ENCODE measurements at regions not wholly inside any gene's neighbourhood (a gene's known extent, or its start where the extent isn't known, plus 50 kb on each side); places are given as distances from the start of the nearest gene placed in this dataset.

DNA sequence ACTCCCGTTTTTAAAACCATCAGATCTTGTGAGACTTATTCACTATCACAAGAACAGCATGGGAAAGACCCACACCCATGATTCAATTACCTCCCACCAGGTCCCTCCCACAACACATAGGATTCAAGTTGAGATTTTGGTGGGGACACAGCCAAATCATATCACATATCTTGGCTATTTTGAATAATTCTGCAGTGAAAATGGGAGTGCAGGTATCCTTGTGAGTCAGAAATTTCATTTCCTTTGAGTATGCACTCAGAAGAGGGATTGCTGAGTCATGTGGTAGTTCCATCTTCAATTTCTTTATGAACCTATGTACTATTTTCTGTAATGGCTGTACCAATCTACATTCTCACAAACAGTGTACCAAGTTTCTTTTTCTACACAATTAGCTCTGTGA is 125.8 kb downstream of the ANKRD7 start:
- no peak overlapping the region for H3K27ac Mint-ChIP-seq (ENCODE audit: unreplicated experiment)
- no peaks in the 10 kb centered on the region for H3K27me3 Mint-ChIP-seq (ENCODE audit: unreplicated experiment)
- TF ChIP-seq, protein P1, sequence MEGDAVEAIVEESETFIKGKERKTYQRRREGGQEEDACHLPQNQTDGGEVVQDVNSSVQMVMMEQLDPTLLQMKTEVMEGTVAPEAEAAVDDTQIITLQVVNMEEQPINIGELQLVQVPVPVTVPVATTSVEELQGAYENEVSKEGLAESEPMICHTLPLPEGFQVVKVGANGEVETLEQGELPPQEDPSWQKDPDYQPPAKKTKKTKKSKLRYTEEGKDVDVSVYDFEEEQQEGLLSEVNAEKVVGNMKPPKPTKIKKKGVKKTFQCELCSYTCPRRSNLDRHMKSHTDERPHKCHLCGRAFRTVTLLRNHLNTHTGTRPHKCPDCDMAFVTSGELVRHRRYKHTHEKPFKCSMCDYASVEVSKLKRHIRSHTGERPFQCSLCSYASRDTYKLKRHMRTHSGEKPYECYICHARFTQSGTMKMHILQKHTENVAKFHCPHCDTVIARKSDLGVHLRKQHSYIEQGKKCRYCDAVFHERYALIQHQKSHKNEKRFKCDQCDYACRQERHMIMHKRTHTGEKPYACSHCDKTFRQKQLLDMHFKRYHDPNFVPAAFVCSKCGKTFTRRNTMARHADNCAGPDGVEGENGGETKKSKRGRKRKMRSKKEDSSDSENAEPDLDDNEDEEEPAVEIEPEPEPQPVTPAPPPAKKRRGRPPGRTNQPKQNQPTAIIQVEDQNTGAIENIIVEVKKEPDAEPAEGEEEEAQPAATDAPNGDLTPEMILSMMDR (IDR thresholded peaks at IDR 0.05; ENCODE audit: unreplicated experiment): no peak
- no peaks in the 10 kb centered on the region for H3K9me3 Mint-ChIP-seq (ENCODE audit: unreplicated experiment)
- H3K4me1 Mint-ChIP-seq (ENCODE audit: unreplicated experiment): peaks cover 5% of the 10 kb centered on the region
- H3K4me3 Mint-ChIP-seq (ENCODE audit: unreplicated experiment): no peak overlapping the region
- no peak for DNase-seq (ENCODE audit: low spot score)
- no peaks in the 10 kb centered on the region for H3K36me3 Mint-ChIP-seq (ENCODE audit: low read depth, unreplicated experiment)

DNA sequence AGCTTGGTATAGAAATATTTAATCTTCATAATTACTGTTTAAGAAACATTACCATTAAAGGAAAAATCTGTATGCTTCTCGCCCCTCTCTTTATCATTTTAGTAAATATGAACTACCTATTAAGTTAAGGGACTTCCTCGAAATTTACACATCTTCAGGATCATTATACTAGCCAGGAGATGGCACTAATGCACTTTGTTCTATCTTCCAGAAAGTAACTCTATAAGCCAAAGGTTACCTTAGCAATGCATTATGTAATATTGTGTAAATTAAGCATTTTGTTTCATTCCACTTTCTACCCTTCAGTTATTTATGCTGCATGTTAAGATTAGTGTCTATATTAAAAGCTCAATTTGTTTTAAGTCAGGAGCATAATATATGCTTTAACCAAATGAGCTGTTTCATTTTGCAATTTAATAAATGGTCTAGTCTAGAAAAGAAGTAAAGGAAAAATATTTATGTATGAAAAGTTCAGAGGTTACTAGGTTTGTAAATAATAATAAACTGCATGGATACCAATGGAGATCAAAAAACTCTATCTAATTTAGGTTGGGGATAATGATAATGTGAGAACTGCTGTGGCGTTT is 128.5 kb downstream of the ANKRD7 start:
- H3K27me3 Mint-ChIP-seq (ENCODE audit: unreplicated experiment): no peaks in the 10 kb centered on the region
- H3K4me3 Mint-ChIP-seq (ENCODE audit: unreplicated experiment): no peak overlapping the region
- H3K9me3 Mint-ChIP-seq (ENCODE audit: unreplicated experiment): no peaks in the 10 kb centered on the region
- peaks cover 5% of the 10 kb centered on the region for H3K4me1 Mint-ChIP-seq (ENCODE audit: unreplicated experiment)
- DNase-seq (ENCODE audit: low spot score): no peak
- H3K36me3 Mint-ChIP-seq (ENCODE audit: low read depth, unreplicated experiment): no peaks in the 10 kb centered on the region
- TF ChIP-seq, protein P1 (IDR thresholded peaks at IDR 0.05; ENCODE audit: unreplicated experiment): no peak
- no peak overlapping the region for H3K27ac Mint-ChIP-seq (ENCODE audit: unreplicated experiment)

DNA sequence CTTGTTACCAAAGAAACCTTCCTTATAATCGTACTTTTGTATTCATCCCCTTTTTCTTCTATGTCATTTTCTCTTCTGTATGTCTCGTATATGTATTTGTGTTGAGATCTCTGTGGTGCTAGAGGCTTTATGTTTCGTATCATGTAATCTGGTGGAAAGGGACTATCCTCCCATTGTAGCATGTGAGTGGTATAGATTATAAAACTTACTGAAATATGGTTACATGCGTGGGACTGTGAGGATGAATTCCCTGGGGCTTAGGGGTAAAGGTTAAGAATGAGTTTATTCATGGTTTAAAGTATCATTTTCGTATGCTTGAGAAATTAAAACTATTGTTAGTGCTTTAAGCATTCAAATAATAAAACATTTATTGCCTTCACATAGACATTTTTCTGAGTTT is 141.9 kb downstream of the ANKRD7 start:
- H3K9me3 Mint-ChIP-seq (ENCODE audit: unreplicated experiment): no peaks in the 10 kb centered on the region
- no peak overlapping the region for H3K27ac Mint-ChIP-seq (ENCODE audit: unreplicated experiment)
- H3K4me3 Mint-ChIP-seq (ENCODE audit: unreplicated experiment): no peak overlapping the region
- no peaks in the 10 kb centered on the region for H3K36me3 Mint-ChIP-seq (ENCODE audit: low read depth, unreplicated experiment)
- no peak for DNase-seq (ENCODE audit: low spot score)
- TF ChIP-seq, protein P1 (IDR thresholded peaks at IDR 0.05; ENCODE audit: unreplicated experiment): no peak
- H3K4me1 Mint-ChIP-seq (ENCODE audit: unreplicated experiment): no peaks in the 10 kb centered on the region
- no peaks in the 10 kb centered on the region for H3K27me3 Mint-ChIP-seq (ENCODE audit: unreplicated experiment)

- Mint-ChIP-seq H3K27ac (ENCODE audit: unreplicated experiment) (no peak overlapping the region), H3K4me1 (ENCODE audit: unreplicated experiment) (peaks cover 4% of the 10 kb centered on the region), H3K36me3 (ENCODE audit: low read depth, unreplicated experiment) (no peaks in the 10 kb centered on the region), H3K9me3 (ENCODE audit: unreplicated experiment) (no peaks in the 10 kb centered on the region), H3K27me3 (ENCODE audit: unreplicated experiment) (no peaks in the 10 kb centered on the region), H3K4me3 (ENCODE audit: unreplicated experiment) (no peak overlapping the region)
- TF ChIP-seq, protein P1 (IDR thresholded peaks at IDR 0.05; ENCODE audit: unreplicated experiment): no peak
- no peak for DNase-seq (ENCODE audit: low spot score)
These were observed 144.5 kb downstream of the ANKRD7 start for GRCh38 chr7:118368958-118369357.

- no peaks in the 10 kb centered on the region for H3K36me3 Mint-ChIP-seq (ENCODE audit: low read depth, unreplicated experiment)
- no peak overlapping the region for H3K27ac Mint-ChIP-seq (ENCODE audit: unreplicated experiment)
- no peak for DNase-seq (ENCODE audit: low spot score)
- no peaks in the 10 kb centered on the region for H3K27me3 Mint-ChIP-seq (ENCODE audit: unreplicated experiment)
- no peaks in the 10 kb centered on the region for H3K9me3 Mint-ChIP-seq (ENCODE audit: unreplicated experiment)
- no peak overlapping the region for H3K4me3 Mint-ChIP-seq (ENCODE audit: unreplicated experiment)
- H3K4me1 Mint-ChIP-seq (ENCODE audit: unreplicated experiment): peaks cover 4% of the 10 kb centered on the region
- TF ChIP-seq, protein P1 (IDR thresholded peaks at IDR 0.05; ENCODE audit: unreplicated experiment): no peak
These were observed 145.5 kb downstream of the ANKRD7 start for GRCh38 chr7:118369987-118370386.
